K562 (cell line): ENCODE measurements at regions not wholly inside any gene's neighbourhood (a gene's known extent, or its start where the extent isn't known, plus 50 kb on each side); places are given as distances from the start of the nearest gene placed in this dataset.

Experiments used
- FOXM1 ChIP-seq, 2 experiments: fragments of 450-650 bp in 1 of 2; sonication (generic) in 1 of 2; formaldehyde crosslinking in 1 of 2; IDR thresholded peaks; 2 replicates each; pipeline versions ENCODE4 v1.6.1 to v1.9.0; 2017 to 2022; ENCODE audit warnings: low read depth in 2 of 2, mild to moderate bottlenecking in 2 of 2, missing genetic modification reagents in 1 of 2, moderate library complexity in 1 of 2
- POLR2A ChIP-seq: fragments of 450-650 bp; conservative IDR thresholded peaks from 2 replicates; pipeline ENCODE4 v1.6.1; 2016
- SOX6 ChIP-seq: fragments of 450-650 bp; IDR thresholded peaks from 2 replicates; pipeline ENCODE4 v1.6.1; 2014; ENCODE audit warnings: mild to moderate bottlenecking
- TF ChIP-seq, protein P1 (sequence below), 2 experiments: fragments of 250-450 bp in 1 of 2; fragments of 450-650 bp in 1 of 2; sonication (Bioruptor Pico) in 1 of 2; IDR thresholded peaks; 2 replicates each; pipeline versions ENCODE4 v1.6.1 to v1.8.0; 2016 to 2021; ENCODE audit warnings: mild to moderate bottlenecking in 2 of 2, moderate library complexity in 2 of 2, missing compliant biosample characterization in 1 of 2, missing genetic modification characterization in 1 of 2

DNA sequence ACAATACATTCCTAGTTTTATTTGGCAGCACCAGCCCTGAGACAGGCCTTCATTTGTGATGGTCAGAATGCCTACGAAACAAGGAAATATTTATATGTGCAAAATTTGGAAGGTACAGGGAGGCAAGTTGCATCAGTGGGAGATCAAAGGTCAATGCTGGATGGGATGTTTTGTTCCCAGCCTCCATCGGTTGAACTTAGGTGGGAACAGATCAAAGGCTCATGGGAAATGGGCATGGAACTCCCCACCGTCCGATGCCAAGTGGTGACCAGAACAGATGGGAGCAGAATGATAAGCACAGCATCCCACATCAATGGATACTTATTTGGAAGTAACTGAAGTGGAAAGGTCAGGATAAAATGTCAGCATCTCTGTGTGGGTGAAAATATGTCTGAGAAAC is 177.7 kb upstream of the TNFAIP3 start:
- no peak for TF ChIP-seq FOXM1 (IDR thresholded peaks at IDR 0.05; ENCODE audit: low read depth)
- TF ChIP-seq FOXM1 (CRISPR knock-in tag; IDR thresholded peaks at IDR 0.05; ENCODE audit: low read depth), result no peak
- TF ChIP-seq POLR2A, result no peak
- TF ChIP-seq SOX6, result no peak
- TF ChIP-seq, protein P1, sequence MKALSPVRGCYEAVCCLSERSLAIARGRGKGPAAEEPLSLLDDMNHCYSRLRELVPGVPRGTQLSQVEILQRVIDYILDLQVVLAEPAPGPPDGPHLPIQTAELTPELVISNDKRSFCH (CRISPR knock-in tag; IDR thresholded peaks at IDR 0.05), result no peak
- TF ChIP-seq, protein P1 (tag; IDR thresholded peaks at IDR 0.05), result no peak
